SK-N-SH (cell line): ENCODE measurements at regions not wholly inside any gene's neighbourhood (a gene's known extent, or its start where the extent isn't known, plus 50 kb on each side); places are given as distances from the start of the nearest gene placed in this dataset.

Experiments used
- CTCF ChIA-PET: fragments of 300-600, 350-600 bp; formaldehyde crosslinking; extraction: SDS; loops from one replicate; lab custom pipeline; 2021; lab: Yijun Ruan, JAX
- POLR2A ChIA-PET: fragments of 350-600 bp; sonication (Branson Sonifier 250); formaldehyde crosslinking; extraction: SDS; loops from one replicate; lab custom pipeline; 2020; ENCODE audit warnings: antibody characterized with exemption, inconsistent platforms; lab: Yijun Ruan, JAX
- DNase-seq: peaks from one replicate; pipeline ENCODE4 v3.0.0; 2012
- H2AFZ ChIP-seq: fragments of 200-600 bp; sonication (generic); 2 replicates; pipeline ENCODE4 v1.8.1; 2016; ENCODE audit warnings: antibody characterized with exemption, mild to moderate bottlenecking, low read depth
- H3F3A ChIP-seq: fragments of 200-600 bp; sonication (generic); replicated peaks from 2 replicates; pipeline ENCODE3; 2016; ENCODE audit warnings: antibody characterized with exemption, mild to moderate bottlenecking; ENCODE audit not compliant: insufficient read depth
- H3K27ac ChIP-seq, 2 experiments: fragments of 200-500 bp in 1 of 2; fragments of 200-600 bp in 1 of 2; sonication (Bioruptor generic) in 1 of 2; sonication (generic), shearing (Covaris generic) in 1 of 2; 2 replicates each; pipeline versions ENCODE4 v1.5.1 to v1.6.1; 2014 to 2016; ENCODE audit warnings: low read depth in 2 of 2, inconsistent platforms in 1 of 2, low read length in 1 of 2, mild to moderate bottlenecking in 1 of 2, mixed read lengths in 1 of 2
- H3K27me3 ChIP-seq: fragments of 200-600 bp; sonication (generic), shearing (Covaris generic); 2 replicates; pipeline ENCODE4 v1.6.1; 2016; ENCODE audit warnings: mixed run types; ENCODE audit not compliant: insufficient read depth
- H3K36me3 ChIP-seq, 2 experiments: fragments of 200-500 bp in 1 of 2; fragments of 200-600 bp in 1 of 2; sonication (Bioruptor generic) in 1 of 2; sonication (generic) in 1 of 2; replicated peaks in 1 of 2; 2 replicates each; pipeline versions ENCODE3 to v1.5.1; 2014 to 2016; ENCODE audit warnings: low read length in 1 of 2, mild to moderate bottlenecking in 1 of 2; ENCODE audit not compliant: insufficient read depth in 2 of 2, control insufficient read depth in 1 of 2
- H3K4me1 ChIP-seq, 2 experiments: fragments of 200-500 bp in 1 of 2; fragments of 200-600 bp in 1 of 2; sonication (Bioruptor generic) in 1 of 2; sonication (generic), shearing (Covaris generic) in 1 of 2; 2 replicates each; pipeline versions ENCODE4 v1.5.1 to v1.6.1; 2014 to 2016; ENCODE audit warnings: low read depth in 1 of 2, low read length in 1 of 2, mixed run types in 1 of 2; ENCODE audit not compliant: insufficient read depth in 2 of 2, control insufficient read depth in 1 of 2
- H3K4me2 ChIP-seq: fragments of 200-600 bp; sonication (generic), shearing (Covaris generic); 2 replicates; pipeline ENCODE4 v1.6.1; 2017; ENCODE audit warnings: mixed run types
- H3K4me3 ChIP-seq, 2 experiments: fragments of 200-500 bp in 1 of 2; fragments of 200-600 bp in 1 of 2; sonication (Bioruptor generic) in 1 of 2; sonication (generic), shearing (Covaris generic) in 1 of 2; 2 replicates each; pipeline versions ENCODE4 v1.5.1 to v1.8.1; 2014 to 2016; ENCODE audit warnings: low read depth in 2 of 2, inconsistent platforms in 1 of 2, low read length in 1 of 2, mild to moderate bottlenecking in 1 of 2, mixed read lengths in 1 of 2, moderate library complexity in 1 of 2
- H3K79me2 ChIP-seq: fragments of 200-600 bp; sonication (generic); 2 replicates; pipeline ENCODE4 v1.8.1; 2017; ENCODE audit warnings: mild to moderate bottlenecking; ENCODE audit not compliant: insufficient read depth
- H3K9ac ChIP-seq: fragments of 200-600 bp; sonication (generic); 2 replicates; pipeline ENCODE4 v1.6.1; 2017; ENCODE audit warnings: mixed run types
- H3K9me2 ChIP-seq: fragments of 200-600 bp; sonication (generic); 2 replicates; pipeline ENCODE4 v1.6.1; 2017; ENCODE audit warnings: mixed run types
- H3K9me3 ChIP-seq: fragments of 200-600 bp; sonication (generic); 2 replicates; pipeline ENCODE4 v1.6.1; 2017; ENCODE audit warnings: mixed run types, mild to moderate bottlenecking, moderate library complexity
- H4K20me1 ChIP-seq: fragments of 200-600 bp; sonication (generic); 2 replicates; pipeline ENCODE4 v1.6.1; 2017; ENCODE audit warnings: mild to moderate bottlenecking, mixed run types; ENCODE audit not compliant: insufficient read depth
- CHD2 ChIP-seq: fragments of 150-350 bp; IDR thresholded peaks from 2 replicates; pipeline ENCODE4 v1.6.1; 2018; ENCODE audit warnings: low read length; ENCODE audit not compliant: partially characterized antibody
- ELF1 ChIP-seq: IDR thresholded peaks from 2 replicates; pipeline ENCODE4 v1.4.0; 2012
- EP300 ChIP-seq, 2 experiments: IDR thresholded peaks; 2 replicates each; pipeline versions ENCODE4 v1.4.0 to v1.6.1; 2012; ENCODE audit warnings: borderline replicate concordance in 1 of 2, low read depth in 1 of 2, low read length in 1 of 2
- JUND ChIP-seq: IDR thresholded peaks from 2 replicates; pipeline ENCODE4 v1.4.0; 2012
- MEF2A ChIP-seq: IDR thresholded peaks from 2 replicates; pipeline ENCODE4 v1.4.0; 2012; ENCODE audit warnings: low read depth, borderline replicate concordance
- NFIC ChIP-seq: IDR thresholded peaks from 2 replicates; pipeline ENCODE4 v1.4.0; 2012; ENCODE audit warnings: borderline replicate concordance
- NRF1 ChIP-seq: IDR thresholded peaks from 2 replicates; pipeline ENCODE4 v1.6.1; 2012; ENCODE audit warnings: low read depth, mild to moderate bottlenecking, low read length
- POLR2AphosphoS5 ChIP-seq: IDR thresholded peaks from 2 replicates; pipeline ENCODE4 v1.6.1; 2012; ENCODE audit warnings: low read depth, low read length
- RAD21 ChIP-seq: IDR thresholded peaks from 2 replicates; pipeline ENCODE4 v1.6.1; 2012; ENCODE audit warnings: mild to moderate bottlenecking, low read length
- RCOR1 ChIP-seq: fragments of 150-350 bp; IDR thresholded peaks from 2 replicates; pipeline ENCODE4 v1.6.1; 2017; ENCODE audit warnings: antibody characterized with exemption, low read length
- RFX5 ChIP-seq: IDR thresholded peaks from 2 replicates; pipeline ENCODE4 v1.6.1; 2012; ENCODE audit warnings: mild to moderate bottlenecking, improper control_type of control experiment, low read length
- RXRA ChIP-seq: IDR thresholded peaks from 2 replicates; pipeline ENCODE4 v1.4.0; 2012; ENCODE audit warnings: low read depth, mild to moderate bottlenecking, borderline replicate concordance
- SIN3A ChIP-seq: IDR thresholded peaks from 2 replicates; pipeline ENCODE4 v1.6.1; 2012; ENCODE audit warnings: low read depth, mild to moderate bottlenecking, low read length, moderate library complexity, borderline replicate concordance
- TAF1 ChIP-seq: IDR thresholded peaks from 2 replicates; pipeline ENCODE4 v1.6.1; 2012; ENCODE audit warnings: low read depth, mild to moderate bottlenecking, low read length, moderate library complexity, borderline replicate concordance
- USF1 ChIP-seq: IDR thresholded peaks from 2 replicates; pipeline ENCODE4 v1.4.0; 2012; ENCODE audit warnings: low read depth, borderline replicate concordance
- YY1 ChIP-seq: IDR thresholded peaks from 2 replicates; pipeline ENCODE4 v1.4.0; 2012; ENCODE audit warnings: low read depth, mild to moderate bottlenecking
- WGBS: methylation state at CpG from one replicate; pipeline ENCODE4 v1.1.6; 2017; ENCODE audit warnings: low lambda C conversion rate; 5-methylcytosine and 5-hydroxymethylcytosine counted together
- TF ChIP-seq, protein P1 (sequence below): IDR thresholded peaks from 2 replicates; pipeline ENCODE4 v1.4.0; 2012; ENCODE audit warnings: low read depth, borderline replicate concordance

DNA sequence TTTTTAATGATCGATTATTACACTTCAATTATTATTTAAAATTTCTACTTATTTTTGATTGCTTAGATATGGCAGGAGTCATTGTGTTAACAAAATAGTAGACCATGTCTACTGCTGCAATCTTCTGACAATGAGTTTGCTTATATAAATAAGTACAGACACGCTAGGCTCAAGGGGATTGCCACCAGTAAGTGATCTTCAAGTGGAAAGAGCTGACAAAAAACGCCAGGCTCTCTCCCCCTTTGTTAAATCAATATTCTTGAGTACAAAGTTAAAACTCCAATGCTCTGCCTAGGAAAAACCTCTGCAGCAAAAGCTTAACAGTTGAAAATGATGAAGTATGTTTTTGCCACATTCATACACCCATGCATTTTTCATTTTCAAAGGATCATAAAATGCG lies 738.1 kb downstream of the HDGFL1 start:
- 58% methylated on average over 4 of the region's 4 CpGs for WGBS
- Histone ChIP-seq H3K9me3 (no peaks in the 10 kb centered on the region), H2AFZ (no peak overlapping the region), H4K20me1 (no peaks in the 10 kb centered on the region), H3K9me2 (no peaks in the 10 kb centered on the region), H3K27me3 (no peaks in the 10 kb centered on the region), H3K9ac (no peak overlapping the region), H3F3A (no peaks in the 10 kb centered on the region), H3K4me1 (no peaks in the 10 kb centered on the region), H3K4me2 (no peak overlapping the region), H3K27ac (no peak overlapping the region), H3K36me3 (no peaks in the 10 kb centered on the region), H3K79me2 (no peaks in the 10 kb centered on the region), H3K4me3 (no peak overlapping the region)
- ChIA-PET POLR2A (no interaction called here), CTCF (interaction anchor here (1.8 kb wide), 1 partner anchor 12 kb away, joined by 4 read pairs; no protein-coding TSS in a partner anchor)
- TF ChIP-seq JUND: no peak
- TF ChIP-seq RXRA: no peak
- TF ChIP-seq MEF2A: no peak
- TF ChIP-seq RAD21: no peak
- TF ChIP-seq USF1: no peak
- TF ChIP-seq YY1: no peak
- no peak for DNase-seq

GRCh38 chr6:23308166-23308565 lies 738.8 kb downstream of the HDGFL1 start:
- Histone ChIP-seq H3K4me2 (no peak overlapping the region), H3K9ac (no peak overlapping the region), H3K9me3 (no peaks in the 10 kb centered on the region), H3F3A (no peaks in the 10 kb centered on the region), H3K9me2 (no peaks in the 10 kb centered on the region), H4K20me1 (no peaks in the 10 kb centered on the region), H2AFZ (no peak overlapping the region), H3K36me3 (no peaks in the 10 kb centered on the region), H3K4me1 (no peaks in the 10 kb centered on the region), H3K27me3 (no peaks in the 10 kb centered on the region), H3K4me3 (no peak overlapping the region), H3K79me2 (no peaks in the 10 kb centered on the region), H3K27ac (no peak overlapping the region)
- ChIA-PET CTCF (interaction anchor here (1.8 kb wide), 1 partner anchor 11 kb away, joined by 4 read pairs; no protein-coding TSS in a partner anchor), POLR2A (no interaction called here)
- 42% methylated on average over 3 of the region's 3 CpGs for WGBS
- no peak for DNase-seq
- TF ChIP-seq MEF2A (no peak), TAF1 (no peak), USF1 (no peak), RCOR1 (no peak), POLR2AphosphoS5 (no peak), EP300 (IDR thresholded peaks at IDR 0.05; ENCODE audit: borderline replicate concordance in 1 of 2, low read depth in 1 of 2, low read length in 1 of 2) (no peak), NFIC (no peak), RFX5 (no peak), SIN3A (no peak), ELF1 (no peak), CHD2 (no peak), NRF1 (no peak)
- TF ChIP-seq, protein P1, sequence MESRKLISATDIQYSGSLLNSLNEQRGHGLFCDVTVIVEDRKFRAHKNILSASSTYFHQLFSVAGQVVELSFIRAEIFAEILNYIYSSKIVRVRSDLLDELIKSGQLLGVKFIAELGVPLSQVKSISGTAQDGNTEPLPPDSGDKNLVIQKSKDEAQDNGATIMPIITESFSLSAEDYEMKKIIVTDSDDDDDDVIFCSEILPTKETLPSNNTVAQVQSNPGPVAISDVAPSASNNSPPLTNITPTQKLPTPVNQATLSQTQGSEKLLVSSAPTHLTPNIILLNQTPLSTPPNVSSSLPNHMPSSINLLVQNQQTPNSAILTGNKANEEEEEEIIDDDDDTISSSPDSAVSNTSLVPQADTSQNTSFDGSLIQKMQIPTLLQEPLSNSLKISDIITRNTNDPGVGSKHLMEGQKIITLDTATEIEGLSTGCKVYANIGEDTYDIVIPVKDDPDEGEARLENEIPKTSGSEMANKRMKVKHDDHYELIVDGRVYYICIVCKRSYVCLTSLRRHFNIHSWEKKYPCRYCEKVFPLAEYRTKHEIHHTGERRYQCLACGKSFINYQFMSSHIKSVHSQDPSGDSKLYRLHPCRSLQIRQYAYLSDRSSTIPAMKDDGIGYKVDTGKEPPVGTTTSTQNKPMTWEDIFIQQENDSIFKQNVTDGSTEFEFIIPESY: no peak
